ENCODE measurements at regions not wholly inside any gene's neighbourhood (a gene's known extent, or its start where the extent isn't known, plus 50 kb on each side); places are given as distances from the start of the nearest gene placed in this dataset.

- TF ChIP-seq GATA3 (IDR thresholded peaks at IDR 0.05; ENCODE audit: low read depth, low read length) (no peak), GATA2 (IDR thresholded peaks at IDR 0.05; ENCODE audit: low read depth, low read length) (no peak)
These were observed 322.3 kb downstream of the DUSP10 start for GRCh38 chr1:221419513-221420095.

Data from SH-SY5Y (cell line).